Nephron progenitor cell (in vitro differentiated cells): ENCODE measurements at regions not wholly inside any gene's neighbourhood (a gene's known extent, or its start where the extent isn't known, plus 50 kb on each side); places are given as distances from the start of the nearest gene placed in this dataset.

Experiments used
- DNase-seq: peaks from one replicate; pipeline ENCODE4 v3.0.0; 2021
- H3K27ac Mint-ChIP-seq: 2 replicates; pipeline ENCODE4 v1.8.0; 2021; ENCODE audit warnings: mild to moderate bottlenecking, moderate library complexity, mixed read lengths
- H3K27me3 Mint-ChIP-seq: 2 replicates; pipeline ENCODE4 v1.8.0; 2021; ENCODE audit warnings: mild to moderate bottlenecking, low read depth, mixed read lengths; ENCODE audit not compliant: poor library complexity
- H3K36me3 Mint-ChIP-seq: 2 replicates; pipeline ENCODE4 v1.8.0; 2021; ENCODE audit warnings: low read depth, mixed read lengths
- H3K4me1 Mint-ChIP-seq: 2 replicates; pipeline ENCODE4 v1.8.0; 2021; ENCODE audit warnings: mixed read lengths
- H3K4me3 Mint-ChIP-seq: 2 replicates; pipeline ENCODE4 v1.8.0; 2021; ENCODE audit warnings: mild to moderate bottlenecking, moderate library complexity, mixed read lengths
- H3K9me3 Mint-ChIP-seq: 2 replicates; pipeline ENCODE4 v1.8.0; 2021; ENCODE audit warnings: mild to moderate bottlenecking, moderate library complexity, mixed read lengths
- CTCF ChIP-seq: fragments of 200-600 bp; sonication (generic); IDR thresholded peaks from 2 replicates; pipeline ENCODE4 v1.5.0; 2021; ENCODE audit warnings: antibody characterized with exemption

- Mint-ChIP-seq H3K4me1 (peaks cover 43% of the 10 kb centered on the region), H3K4me3 (no peak overlapping the region), H3K27ac (peak overlapping the region; percentile 70), H3K36me3 (peaks cover 58% of the 10 kb centered on the region), H3K27me3 (peaks cover 3% of the 10 kb centered on the region), H3K9me3 (peaks cover 4% of the 10 kb centered on the region)
- DNase-seq = no peak
- TF ChIP-seq CTCF = no peak
These were observed 52.7 kb upstream of the ZCCHC13 start for GRCh38 chrX:74251006-74251930.

GRCh38 chrX:74250574-74250973 lies 53.4 kb upstream of the ZCCHC13 start:
- Mint-ChIP-seq H3K4me1 (peaks cover 36% of the 10 kb centered on the region), H3K27me3 (peaks cover 3% of the 10 kb centered on the region), H3K36me3 (peaks cover 56% of the 10 kb centered on the region), H3K9me3 (no peaks in the 10 kb centered on the region), H3K4me3 (peak overlapping the region; percentile 41), H3K27ac (peak overlapping the region; percentile 95)
- TF ChIP-seq CTCF = no peak
- DNase-seq = no peak

- peak overlapping the region; percentile 41 for H3K4me3 Mint-ChIP-seq
These were observed 54.0 kb upstream of the ZCCHC13 start for GRCh38 chrX:74249963-74250362.

GRCh38 chrX:74248889-74249288 lies 55.1 kb upstream of the ZCCHC13 start:
- H3K27me3 Mint-ChIP-seq = peaks cover 3% of the 10 kb centered on the region
- peaks cover 59% of the 10 kb centered on the region for H3K36me3 Mint-ChIP-seq
- H3K4me3 Mint-ChIP-seq = no peak overlapping the region
- no peak for TF ChIP-seq CTCF
- no peaks in the 10 kb centered on the region for H3K9me3 Mint-ChIP-seq
- peaks cover 30% of the 10 kb centered on the region for H3K4me1 Mint-ChIP-seq
- no peak for DNase-seq
- H3K27ac Mint-ChIP-seq = peak overlapping the region; percentile 81

More at GRCh38 chrX:74249963-74250362, 54.0 kb upstream of the ZCCHC13 start:
- H3K27ac Mint-ChIP-seq = peak overlapping the region; percentile 95
- no peak for TF ChIP-seq CTCF
- no peaks in the 10 kb centered on the region for H3K9me3 Mint-ChIP-seq
- peaks cover 36% of the 10 kb centered on the region for H3K4me1 Mint-ChIP-seq
- DNase-seq = no peak
- peaks cover 3% of the 10 kb centered on the region for H3K27me3 Mint-ChIP-seq
- peaks cover 60% of the 10 kb centered on the region for H3K36me3 Mint-ChIP-seq

- Mint-ChIP-seq H3K4me3 (no peak overlapping the region), H3K36me3 (peaks cover 54% of the 10 kb centered on the region), H3K9me3 (no peaks in the 10 kb centered on the region), H3K27ac (no peak overlapping the region), H3K4me1 (peaks cover 37% of the 10 kb centered on the region), H3K27me3 (peaks cover 3% of the 10 kb centered on the region)
- DNase-seq = no peak
- TF ChIP-seq CTCF = no peak
These were observed 57.5 kb upstream of the ZCCHC13 start for GRCh38 chrX:74246524-74246923.
